Astrocyte of the cerebellum (primary cell): ENCODE measurements at regions not wholly inside any gene's neighbourhood (a gene's known extent, or its start where the extent isn't known, plus 50 kb on each side); places are given as distances from the start of the nearest gene placed in this dataset.

Experiments
- DNase-seq: peaks from one replicate; pipeline ENCODE4 v3.0.0-alpha.2; 2011; ENCODE audit warnings: low read depth
- H3K4me3 ChIP-seq: 2 replicates; pipeline ENCODE4 v1.5.1; 2011; ENCODE audit warnings: mild to moderate bottlenecking, low read depth, low read length, moderate library complexity
- in situ Hi-C: cut with HindIII; loops from 2 replicates; pipeline ENCODE4 v1.10.0; 2017; ENCODE audit warnings: low sequenced_read_pairs
- TF ChIP-seq, protein P1 (sequence below): IDR thresholded peaks from 2 replicates; pipeline ENCODE4 v1.5.1; 2012; ENCODE audit warnings: low read length, low read depth, moderate library complexity, mild to moderate bottlenecking; ENCODE audit errors: missing control alignments

DNA sequence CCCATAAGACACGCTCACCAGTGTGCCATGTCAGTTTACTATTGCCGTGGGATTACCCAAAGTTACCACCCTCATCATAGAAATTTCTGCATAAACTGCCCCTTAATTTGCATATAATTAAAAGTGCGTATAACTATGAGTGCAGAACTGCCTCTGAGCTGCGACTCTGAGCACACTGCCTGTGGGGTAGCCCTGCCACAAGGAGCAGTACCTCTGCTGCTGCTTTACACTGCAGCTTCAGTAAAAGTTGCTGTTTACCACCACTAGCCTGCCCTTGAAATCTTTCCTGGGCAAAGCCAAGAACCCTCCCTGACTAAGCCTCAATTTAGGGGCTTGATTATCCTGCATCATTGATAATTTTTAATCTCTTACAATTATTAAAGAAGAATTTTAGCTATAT lies 213.9 kb upstream of the MAP2 start:
- H3K4me3 ChIP-seq: no peak overlapping the region
- TF ChIP-seq, protein P1, sequence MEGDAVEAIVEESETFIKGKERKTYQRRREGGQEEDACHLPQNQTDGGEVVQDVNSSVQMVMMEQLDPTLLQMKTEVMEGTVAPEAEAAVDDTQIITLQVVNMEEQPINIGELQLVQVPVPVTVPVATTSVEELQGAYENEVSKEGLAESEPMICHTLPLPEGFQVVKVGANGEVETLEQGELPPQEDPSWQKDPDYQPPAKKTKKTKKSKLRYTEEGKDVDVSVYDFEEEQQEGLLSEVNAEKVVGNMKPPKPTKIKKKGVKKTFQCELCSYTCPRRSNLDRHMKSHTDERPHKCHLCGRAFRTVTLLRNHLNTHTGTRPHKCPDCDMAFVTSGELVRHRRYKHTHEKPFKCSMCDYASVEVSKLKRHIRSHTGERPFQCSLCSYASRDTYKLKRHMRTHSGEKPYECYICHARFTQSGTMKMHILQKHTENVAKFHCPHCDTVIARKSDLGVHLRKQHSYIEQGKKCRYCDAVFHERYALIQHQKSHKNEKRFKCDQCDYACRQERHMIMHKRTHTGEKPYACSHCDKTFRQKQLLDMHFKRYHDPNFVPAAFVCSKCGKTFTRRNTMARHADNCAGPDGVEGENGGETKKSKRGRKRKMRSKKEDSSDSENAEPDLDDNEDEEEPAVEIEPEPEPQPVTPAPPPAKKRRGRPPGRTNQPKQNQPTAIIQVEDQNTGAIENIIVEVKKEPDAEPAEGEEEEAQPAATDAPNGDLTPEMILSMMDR: no peak
- in situ Hi-C loops: no loop called here
- no peak for DNase-seq

DNA sequence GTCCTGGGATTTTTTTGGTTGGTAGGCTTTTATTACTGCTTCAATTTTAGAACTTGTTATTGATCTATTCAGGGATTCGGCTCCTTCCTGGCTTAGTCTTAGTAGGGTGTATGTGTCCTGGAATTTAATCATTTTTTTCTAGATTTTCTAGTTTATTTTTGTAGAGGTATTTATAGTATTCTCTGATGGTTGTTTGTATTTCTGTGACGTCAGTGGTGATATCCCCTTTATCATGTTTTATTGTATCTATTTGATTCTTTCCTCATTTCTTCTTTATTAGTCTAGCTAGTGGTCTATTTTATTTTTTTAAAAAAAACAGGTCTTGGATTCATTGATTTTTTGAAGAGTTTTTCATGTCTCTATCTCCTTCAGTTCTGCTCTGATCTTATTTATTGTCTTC lies 193.3 kb upstream of the MAP2 start:
- in situ Hi-C loops: no loop called here
- H3K4me3 ChIP-seq: no peak overlapping the region
- DNase-seq: no peak
- TF ChIP-seq, protein P1: no peak

DNA sequence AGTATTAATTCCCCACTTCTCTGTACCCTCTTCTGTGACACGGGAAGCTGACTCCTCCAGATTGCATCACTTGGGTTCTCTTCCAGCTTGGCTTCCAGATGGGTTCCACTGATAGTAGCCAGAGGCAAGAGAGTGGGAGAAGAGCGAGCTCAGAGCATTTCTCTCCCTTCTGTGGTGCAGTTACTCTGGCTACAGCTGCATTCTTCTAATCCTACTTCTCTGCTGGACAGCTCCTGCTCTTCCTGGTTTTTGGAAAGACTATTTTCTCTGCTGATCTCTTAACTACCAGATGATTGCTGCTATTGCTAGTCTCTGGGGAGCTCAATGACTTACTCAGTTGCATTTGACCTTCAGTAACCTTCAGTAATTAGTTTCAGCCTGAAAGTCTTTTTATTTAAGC lies 187.5 kb upstream of the MAP2 start:
- TF ChIP-seq, protein P1: no peak
- in situ Hi-C loops: no loop called here
- H3K4me3 ChIP-seq: no peak overlapping the region
- DNase-seq: no peak

DNA sequence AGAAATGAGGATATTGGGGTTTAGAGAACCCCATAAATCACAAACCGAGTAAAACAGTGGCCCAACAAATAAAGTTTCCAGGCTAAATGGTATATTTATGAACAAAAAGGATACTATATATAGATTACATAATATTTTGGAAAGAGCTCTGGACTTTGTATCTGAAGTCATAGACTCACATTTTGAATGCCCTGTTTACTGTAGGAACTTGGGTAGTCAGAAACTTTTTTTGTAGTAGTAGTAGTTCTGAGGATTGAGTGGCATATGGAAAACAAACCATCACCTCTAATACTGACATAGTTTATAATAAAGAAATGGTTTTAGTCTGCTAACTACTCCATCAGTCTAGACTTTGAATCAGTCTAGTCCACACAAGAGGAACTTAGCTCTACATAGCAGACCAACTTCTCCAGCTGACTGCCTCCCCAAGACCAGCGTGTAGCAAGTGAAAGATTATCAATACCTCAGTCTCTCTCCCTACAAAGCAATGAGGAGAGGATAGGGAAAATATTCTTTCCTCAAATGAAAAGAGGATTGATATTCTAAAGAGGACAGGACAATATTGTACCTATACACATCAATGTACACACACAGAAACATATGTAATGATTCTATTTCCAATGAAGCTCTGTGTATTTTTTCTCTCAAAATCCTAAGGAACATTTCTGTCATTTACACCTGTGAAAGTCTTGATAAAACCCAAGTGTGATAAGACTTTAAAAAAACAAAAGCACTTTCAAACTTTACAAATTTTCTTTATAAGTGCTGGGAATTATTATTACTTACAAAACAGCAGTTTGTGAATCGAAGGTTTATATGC lies 184.9 kb upstream of the MAP2 start:
- DNase-seq: no peak
- H3K4me3 ChIP-seq: no peak overlapping the region
- in situ Hi-C loops: no loop called here
- TF ChIP-seq, protein P1: no peak

DNA sequence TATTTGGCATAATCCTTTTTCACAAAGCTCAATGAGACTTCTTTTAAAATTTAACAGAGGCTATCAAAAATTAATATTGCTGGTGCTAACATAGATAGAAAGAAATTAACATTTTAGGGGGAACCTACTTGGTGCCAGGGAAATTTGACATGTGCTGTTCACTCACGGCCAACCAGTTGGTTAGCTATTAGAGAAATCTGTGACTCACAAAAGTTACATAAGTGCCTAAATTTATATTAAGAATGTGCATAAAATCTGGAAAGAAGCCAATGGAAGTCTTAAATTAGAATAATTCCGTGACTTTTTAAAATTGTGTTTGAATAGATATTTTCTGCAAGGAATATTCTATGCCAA lies 184.3 kb upstream of the MAP2 start:
- DNase-seq: no peak
- H3K4me3 ChIP-seq: no peak overlapping the region
- TF ChIP-seq, protein P1: no peak
- in situ Hi-C loops: no loop called here

DNA sequence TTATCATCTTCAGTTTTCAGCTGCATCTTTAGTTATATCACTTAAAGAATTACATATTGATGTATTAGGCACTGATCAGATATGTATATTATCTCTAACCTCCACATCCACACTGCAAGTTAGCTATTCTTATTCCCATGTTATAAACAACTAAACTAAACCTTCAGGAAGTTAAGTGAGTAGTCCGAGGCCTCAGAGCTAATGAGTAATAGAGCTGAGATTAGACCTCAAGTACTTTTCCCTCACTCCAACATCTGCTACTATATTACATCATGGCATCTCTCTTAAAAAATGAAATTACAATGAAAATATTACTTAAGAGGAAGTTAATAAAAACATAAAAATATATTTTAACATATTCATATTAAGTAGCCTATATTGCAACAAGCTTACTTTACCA lies 183.6 kb upstream of the MAP2 start:
- no peak overlapping the region for H3K4me3 ChIP-seq
- TF ChIP-seq, protein P1: no peak
- no peak for DNase-seq
- in situ Hi-C loops: no loop called here
